ENCODE measurements at regions not wholly inside any gene's neighbourhood (a gene's known extent, or its start where the extent isn't known, plus 50 kb on each side); places are given as distances from the start of the nearest gene placed in this dataset.

- DNase-seq (ENCODE audit: low read depth): no peak
Observed at GRCh38 chr15:26374806-26375205, 398.1 kb downstream of the GABRB3 start.

GRCh38 chr15:26372706-26373105 lies 400.2 kb downstream of the GABRB3 start:
- no peak for DNase-seq (ENCODE audit: low read depth)

- DNase-seq (ENCODE audit: low read depth): no peak
Observed at GRCh38 chr15:26365077-26365476, 407.8 kb downstream of the GABRB3 start.

GRCh38 chr15:26359855-26360254 lies 413.0 kb downstream of the GABRB3 start:
- DNase-seq (ENCODE audit: low read depth): no peak

- DNase-seq (ENCODE audit: low read depth): no peak
Observed at GRCh38 chr15:26358708-26359107, 414.2 kb downstream of the GABRB3 start.

GRCh38 chr15:26357653-26358052 lies 415.2 kb downstream of the GABRB3 start:
- DNase-seq (ENCODE audit: low read depth): no peak

- DNase-seq (ENCODE audit: low read depth): no peak
Observed at GRCh38 chr15:26355472-26356074, 417.3 kb downstream of the GABRB3 start.

- no peak for DNase-seq (ENCODE audit: low read depth)
Observed at GRCh38 chr15:26352909-26353308, 420.0 kb downstream of the GABRB3 start.

- DNase-seq (ENCODE audit: low read depth): no peak
Observed at GRCh38 chr15:26352406-26352805, 420.5 kb downstream of the GABRB3 start.

- no peak for DNase-seq (ENCODE audit: low read depth)
Observed at GRCh38 chr15:26325495-26325894, 447.4 kb downstream of the GABRB3 start.

- DNase-seq (ENCODE audit: low read depth): no peak
Observed at GRCh38 chr15:26323566-26323965, 449.3 kb downstream of the GABRB3 start.

GRCh38 chr15:26318689-26319088 lies 454.2 kb downstream of the GABRB3 start:
- no peak for DNase-seq (ENCODE audit: low read depth)

- DNase-seq (ENCODE audit: low read depth): no peak
Observed at GRCh38 chr15:26314577-26314976, 451.4 kb upstream of the ATP10A start.

GRCh38 chr15:26311710-26312236 lies 448.6 kb upstream of the ATP10A start:
- no peak for DNase-seq (ENCODE audit: low read depth)

GRCh38 chr15:26298659-26299170 lies 435.6 kb upstream of the ATP10A start:
- DNase-seq (ENCODE audit: low read depth): no peak

GRCh38 chr15:26298010-26298658 lies 435.0 kb upstream of the ATP10A start:
- no peak for DNase-seq (ENCODE audit: low read depth)

GRCh38 chr15:26295336-26296085 lies 432.4 kb upstream of the ATP10A start:
- DNase-seq (ENCODE audit: low read depth): no peak

- no peak for DNase-seq (ENCODE audit: low read depth)
Observed at GRCh38 chr15:26294059-26294689, 431.0 kb upstream of the ATP10A start.

- DNase-seq (ENCODE audit: low read depth): no peak
Observed at GRCh38 chr15:26287381-26287780, 424.3 kb upstream of the ATP10A start.

GRCh38 chr15:26280281-26280680 lies 417.2 kb upstream of the ATP10A start:
- DNase-seq (ENCODE audit: low read depth): no peak

GRCh38 chr15:26261966-26262365 lies 398.8 kb upstream of the ATP10A start:
- DNase-seq (ENCODE audit: low read depth): no peak

GRCh38 chr15:26261413-26261812 lies 398.3 kb upstream of the ATP10A start:
- DNase-seq (ENCODE audit: low read depth): no peak
